Left lung (tissue), 4 donors: ENCODE measurements at regions not wholly inside any gene's neighbourhood (a gene's known extent, or its start where the extent isn't known, plus 50 kb on each side); places are given as distances from the start of the nearest gene placed in this dataset.

Experiments
- ATAC-seq: fragments of 200-7000 bp; cut with Tn5 transposase; one replicate; pipeline ENCODE4 v1.9.1; 2020; ENCODE audit warnings: moderate library complexity
- DNase-seq, 4 donors: peaks; one replicate each; pipeline ENCODE4 v3.0.0-alpha.2; 2013 to 2020
- H3K27ac ChIP-seq, 2 donors: fragments of 200-600 bp; sonication (generic) in 1 of 2; one replicate each; pipeline versions ENCODE4 v1.5.0 to v1.8.0; 2020 to 2021
- H3K27me3 ChIP-seq, 2 donors: fragments of 200-600 bp; sonication (generic) in 1 of 2; one replicate each; pipeline versions ENCODE4 v1.5.0 to v1.8.0; 2020 to 2021
- H3K36me3 ChIP-seq, 2 donors: fragments of 200-600 bp; sonication (generic) in 1 of 2; one replicate each; pipeline versions ENCODE4 v1.5.0 to v1.8.0; 2020 to 2021
- H3K4me1 ChIP-seq, 2 donors: fragments of 200-600 bp; one replicate each; pipeline ENCODE4 v1.8.0; 2021
- H3K4me3 ChIP-seq, 2 donors: fragments of 200-600 bp; sonication (generic) in 1 of 2; one replicate each; pipeline versions ENCODE4 v1.5.0 to v1.8.0; 2020 to 2021; ENCODE audit warnings: mild to moderate bottlenecking in 1 of 2
- H3K9me3 ChIP-seq, 2 donors: fragments of 200-600 bp; sonication (generic) in 1 of 2; one replicate each; pipeline versions ENCODE4 v1.5.0 to v1.8.0; 2020 to 2021
- intact Hi-C, 2 donors: fragments of 100-400 bp; cut with DNase I; formaldehyde crosslinking; loops; one replicate each; pipeline versions ENCODE4 v1.11.2 to v1.14.2; 2022
- TF ChIP-seq, protein P1 (sequence below), 2 donors: fragments of 200-600 bp; sonication (generic) in 1 of 2; IDR thresholded peaks; one replicate each; pipeline versions ENCODE4 v1.5.0 to v1.8.0; 2021; ENCODE audit warnings: antibody characterized with exemption in 2 of 2
- donor health status: DM: no; HTN: yes; CAD: no.
- donor health status: DM: no; HTN: no; CAD: no.

DNA sequence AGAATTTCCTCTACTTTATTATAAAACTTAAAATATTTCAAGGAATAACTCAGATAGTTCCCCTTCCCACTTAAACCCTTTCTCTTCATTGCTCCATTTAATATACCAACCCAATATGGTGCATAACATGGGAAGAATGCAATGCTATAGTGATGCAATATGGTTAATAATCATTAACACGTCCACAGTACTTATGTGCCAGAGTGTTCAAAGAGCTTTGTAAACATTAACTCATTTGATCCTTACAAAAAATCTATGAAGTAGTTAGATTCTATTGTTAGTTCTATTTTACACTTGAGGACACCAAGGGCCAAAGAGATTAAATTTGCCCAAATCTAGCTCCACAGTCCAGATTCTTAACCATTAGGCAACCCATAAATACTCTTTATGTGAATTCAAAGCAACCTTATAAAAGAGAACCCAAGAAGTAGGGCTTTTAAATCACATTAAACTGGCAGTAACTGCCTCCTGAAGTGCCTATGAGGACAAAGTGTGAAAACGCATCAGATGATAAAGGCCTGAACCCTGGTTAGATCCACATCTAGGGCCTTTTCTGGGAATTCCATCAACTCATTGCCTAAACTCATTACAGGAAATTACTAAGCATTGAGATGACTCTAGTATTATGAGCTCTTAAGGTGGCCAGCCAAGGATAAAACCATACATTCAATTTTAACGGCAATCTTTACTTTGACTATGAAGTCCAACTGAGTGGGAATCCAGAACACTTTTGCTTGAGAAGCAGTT is 94.3 kb downstream of the AREG start:
- Histone ChIP-seq H3K27me3 (no peaks in the 10 kb centered on the region), H3K9me3 (no peaks in the 10 kb centered on the region), H3K4me1 (peaks cover 14 to 15% of the 10 kb centered on the region in 2 donors), H3K4me3 (no peak overlapping the region), H3K27ac (peak overlapping the region; percentile 24 to 73), H3K36me3 (no peaks in the 10 kb centered on the region)
- ATAC-seq (peak; percentile 74), DNase-seq (peak in 1 of 4 donors; percentile 48)
- TF ChIP-seq, protein P1, sequence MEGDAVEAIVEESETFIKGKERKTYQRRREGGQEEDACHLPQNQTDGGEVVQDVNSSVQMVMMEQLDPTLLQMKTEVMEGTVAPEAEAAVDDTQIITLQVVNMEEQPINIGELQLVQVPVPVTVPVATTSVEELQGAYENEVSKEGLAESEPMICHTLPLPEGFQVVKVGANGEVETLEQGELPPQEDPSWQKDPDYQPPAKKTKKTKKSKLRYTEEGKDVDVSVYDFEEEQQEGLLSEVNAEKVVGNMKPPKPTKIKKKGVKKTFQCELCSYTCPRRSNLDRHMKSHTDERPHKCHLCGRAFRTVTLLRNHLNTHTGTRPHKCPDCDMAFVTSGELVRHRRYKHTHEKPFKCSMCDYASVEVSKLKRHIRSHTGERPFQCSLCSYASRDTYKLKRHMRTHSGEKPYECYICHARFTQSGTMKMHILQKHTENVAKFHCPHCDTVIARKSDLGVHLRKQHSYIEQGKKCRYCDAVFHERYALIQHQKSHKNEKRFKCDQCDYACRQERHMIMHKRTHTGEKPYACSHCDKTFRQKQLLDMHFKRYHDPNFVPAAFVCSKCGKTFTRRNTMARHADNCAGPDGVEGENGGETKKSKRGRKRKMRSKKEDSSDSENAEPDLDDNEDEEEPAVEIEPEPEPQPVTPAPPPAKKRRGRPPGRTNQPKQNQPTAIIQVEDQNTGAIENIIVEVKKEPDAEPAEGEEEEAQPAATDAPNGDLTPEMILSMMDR (IDR thresholded peaks at IDR 0.05), result no peak
- intact Hi-C loops, result loop anchor here in 1 of 2 donors (10.0 kb wide), 2 partner anchors 136 to 164 kb away; no protein-coding TSS in a partner anchor

DNA sequence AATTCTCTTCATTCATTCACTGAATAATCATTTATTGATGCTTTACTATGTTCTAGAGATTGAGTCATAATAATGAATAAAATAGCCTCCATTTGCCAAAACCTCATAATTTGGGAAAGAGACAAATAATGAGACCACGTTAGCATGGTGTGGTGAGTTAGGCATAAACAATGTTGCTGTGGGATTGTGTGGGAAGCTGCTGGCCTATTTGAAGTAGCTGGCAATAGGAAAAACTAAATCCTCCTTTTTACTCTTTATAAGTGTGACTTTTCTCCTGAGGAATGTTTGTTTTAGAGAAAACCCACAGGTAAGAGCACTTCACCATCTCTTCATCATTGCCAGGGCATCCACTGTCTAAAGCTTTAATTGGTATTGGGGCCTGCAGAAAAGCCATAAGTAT is 95.3 kb downstream of the AREG start:
- peak; percentile 54 for ATAC-seq

DNA sequence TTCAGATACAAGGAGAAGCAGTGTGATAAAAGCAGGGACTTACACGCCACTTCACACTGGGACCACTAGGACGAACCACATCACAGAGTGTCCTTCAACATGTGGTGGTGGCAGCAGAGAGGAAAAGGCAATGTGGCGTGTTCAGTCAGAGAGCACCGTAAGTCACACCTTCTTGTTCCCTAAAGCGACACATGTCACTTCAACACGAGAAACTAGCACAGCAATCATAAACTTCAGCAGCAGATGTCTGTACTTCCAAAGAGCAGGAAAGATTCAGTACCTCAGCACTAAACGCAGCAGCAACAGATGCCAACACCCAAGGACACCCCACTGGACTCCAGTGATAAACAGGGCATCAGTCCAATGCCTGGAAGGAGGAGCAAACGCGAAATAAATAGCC is 96.7 kb downstream of the AREG start:
- Histone ChIP-seq H3K4me3 (no peak overlapping the region), H3K4me1 (peaks cover 14 to 39% of the 10 kb centered on the region in 2 donors), H3K27ac (no peak overlapping the region), H3K9me3 (no peaks in the 10 kb centered on the region), H3K36me3 (no peaks in the 10 kb centered on the region), H3K27me3 (no peaks in the 10 kb centered on the region)
- DNase-seq, result no peak
- intact Hi-C loops, result no loop called here
- TF ChIP-seq, protein P1 (IDR thresholded peaks at IDR 0.05), result no peak
- no peak for ATAC-seq

More for the DNA sequence above, 95.3 kb downstream of the AREG start:
- no peaks in the 10 kb centered on the region for H3K27me3 ChIP-seq
- no peak for DNase-seq
- H3K4me3 ChIP-seq, result no peak overlapping the region
- TF ChIP-seq, protein P1 (IDR thresholded peaks at IDR 0.05), result no peak
- H3K36me3 ChIP-seq, result no peaks in the 10 kb centered on the region
- peak overlapping the region in 1 of 2 donors; percentile 73 for H3K27ac ChIP-seq
- peaks cover 14 to 25% of the 10 kb centered on the region in 2 donors for H3K4me1 ChIP-seq
- no peaks in the 10 kb centered on the region for H3K9me3 ChIP-seq
- intact Hi-C loops, result no loop called here

DNA sequence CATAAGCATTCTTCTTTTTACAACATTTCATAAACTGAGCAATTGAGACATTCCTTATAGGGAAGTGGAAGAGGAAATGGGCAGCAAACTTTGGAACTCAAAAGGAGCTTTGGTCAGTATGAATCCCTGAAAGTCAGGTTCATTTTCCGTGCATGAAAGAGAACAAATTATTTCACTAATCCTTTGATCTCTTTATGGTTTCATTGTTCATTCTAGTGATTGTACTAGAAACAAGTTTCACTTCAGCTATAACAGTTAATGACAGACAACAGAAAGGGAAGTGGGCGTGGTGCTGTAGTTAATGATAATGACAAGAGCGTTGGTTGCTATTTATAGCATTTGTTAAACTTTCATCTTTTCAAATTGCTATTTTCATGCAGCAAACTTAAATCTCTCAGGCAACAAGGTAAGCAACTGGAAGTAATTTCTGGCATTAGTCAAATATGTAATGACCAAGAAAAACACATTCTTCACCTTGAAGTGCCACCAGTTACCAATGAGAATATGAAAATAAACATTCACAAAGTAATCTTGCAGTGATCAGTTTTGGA is 98.4 kb downstream of the AREG start:
- peaks cover 14 to 39% of the 10 kb centered on the region in 2 donors for H3K4me1 ChIP-seq
- no peaks in the 10 kb centered on the region for H3K36me3 ChIP-seq
- H3K27me3 ChIP-seq, result no peaks in the 10 kb centered on the region
- TF ChIP-seq, protein P1 (IDR thresholded peaks at IDR 0.05), result no peak
- H3K27ac ChIP-seq, result peak overlapping the region; percentile 5 to 20
- H3K9me3 ChIP-seq, result no peaks in the 10 kb centered on the region
- DNase-seq (no peak), ATAC-seq (peak; percentile 8)
- intact Hi-C loops, result no loop called here
- no peak overlapping the region for H3K4me3 ChIP-seq

DNA sequence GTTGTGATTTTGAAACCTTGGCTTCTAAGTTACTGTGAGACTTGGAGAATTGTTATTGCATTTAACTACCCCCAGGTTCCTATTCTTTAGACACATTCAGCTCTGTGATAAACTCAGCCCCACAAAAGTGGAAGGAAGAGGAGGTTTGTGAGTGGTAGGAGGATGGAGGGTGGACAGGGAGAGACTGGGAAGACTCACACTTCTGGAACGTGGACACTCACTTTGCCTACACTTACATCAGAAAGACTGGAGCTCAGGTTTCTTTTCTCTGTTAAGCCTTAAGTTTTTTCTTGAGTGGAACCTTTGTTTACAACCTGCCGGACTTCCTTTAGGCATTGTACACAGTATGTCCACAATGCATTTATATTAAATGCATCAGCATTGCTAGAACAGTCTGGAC is 99.0 kb downstream of the AREG start:
- Histone ChIP-seq H3K4me1 (peaks cover 14 to 39% of the 10 kb centered on the region in 2 donors), H3K27ac (peak overlapping the region in 1 of 2 donors; percentile 5), H3K36me3 (no peaks in the 10 kb centered on the region), H3K9me3 (no peaks in the 10 kb centered on the region), H3K27me3 (no peaks in the 10 kb centered on the region), H3K4me3 (no peak overlapping the region)
- no peak for DNase-seq
- intact Hi-C loops, result no loop called here
- TF ChIP-seq, protein P1 (IDR thresholded peaks at IDR 0.05), result no peak
- peak; percentile 5 for ATAC-seq
